ENCODE measurements at regions not wholly inside any gene's neighbourhood (a gene's known extent, or its start where the extent isn't known, plus 50 kb on each side); places are given as distances from the start of the nearest gene placed in this dataset.

DNA sequence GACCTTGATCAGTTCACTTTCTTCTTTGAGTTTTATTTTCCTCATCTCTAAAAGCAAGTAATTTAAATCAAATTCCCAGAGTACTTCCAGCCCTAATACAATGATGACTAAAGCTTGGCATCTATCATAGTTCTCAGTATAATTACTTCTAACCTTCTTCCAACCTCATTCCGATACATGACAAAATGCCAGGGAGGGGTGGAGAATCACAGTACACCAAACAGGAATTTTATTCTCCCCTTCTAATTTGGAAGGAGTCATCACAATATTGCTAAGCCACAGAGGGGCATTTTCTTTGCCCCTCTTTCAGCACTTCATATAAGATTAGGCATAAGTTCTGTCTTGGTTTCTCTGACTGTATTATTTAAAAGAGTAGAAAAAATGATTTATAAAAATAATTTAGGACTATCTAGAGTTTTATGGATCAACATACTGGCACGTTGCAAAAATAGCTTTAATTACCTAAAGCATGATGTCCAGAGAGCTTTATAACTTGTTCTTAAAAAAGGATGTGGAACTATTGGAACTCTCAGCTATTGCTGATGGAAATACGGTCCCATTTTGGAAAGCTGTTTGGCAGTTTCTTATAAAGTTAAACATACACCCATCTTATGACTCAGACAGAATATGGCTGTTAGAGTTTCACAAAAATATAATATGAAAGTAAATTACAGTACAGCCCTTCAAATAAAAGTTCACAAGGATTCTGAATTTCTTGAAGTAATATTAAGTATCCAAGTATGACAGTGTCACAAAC lies 86.9 kb upstream of the UBE2E2 start:
- Histone ChIP-seq H3K9me3 (ENCODE audit: low read length) (no peaks in the 10 kb centered on the region), H3K9ac (ENCODE audit: low read length) (no peak overlapping the region), H3K27me3 (ENCODE audit: insufficient read depth, low read length) (no peaks in the 10 kb centered on the region), H3K36me3 (ENCODE audit: insufficient read depth, low read length) (no peaks in the 10 kb centered on the region), H3F3A (ENCODE audit: insufficient read depth, low read length) (no peaks in the 10 kb centered on the region), H3K27ac (ENCODE audit: low read depth, low read length, poor library complexity, severe bottlenecking) (no peak overlapping the region), H3K4me1 (ENCODE audit: insufficient read depth, low read length, severe bottlenecking) (no peaks in the 10 kb centered on the region), H3K9me2 (ENCODE audit: low read depth, low read length) (no peaks in the 10 kb centered on the region), H3K4me2 (ENCODE audit: low read length) (no peak overlapping the region), H3K4me3 (ENCODE audit: low read depth, low read length, poor library complexity, severe bottlenecking) (no peak overlapping the region), H3K79me2 (ENCODE audit: insufficient read depth, low read length) (no peaks in the 10 kb centered on the region), H2AFZ (ENCODE audit: low read length) (no peak overlapping the region), H4K20me1 (ENCODE audit: insufficient read depth, low read length) (no peaks in the 10 kb centered on the region)
- TF ChIP-seq EZH2 (IDR thresholded peaks at IDR 0.05; ENCODE audit: borderline replicate concordance, low read length) (no peak), CTCF (IDR thresholded peaks at IDR 0.05; ENCODE audit: low read length) (no peak)

- Histone ChIP-seq H2AFZ (ENCODE audit: low read length) (no peak overlapping the region), H3K27ac (ENCODE audit: low read depth, low read length, poor library complexity, severe bottlenecking) (no peak overlapping the region), H3K4me2 (ENCODE audit: low read length) (no peak overlapping the region), H3K9me2 (ENCODE audit: low read depth, low read length) (no peaks in the 10 kb centered on the region), H3K4me1 (ENCODE audit: insufficient read depth, low read length, severe bottlenecking) (no peaks in the 10 kb centered on the region), H3K4me3 (ENCODE audit: low read depth, low read length, poor library complexity, severe bottlenecking) (no peak overlapping the region), H3K9me3 (ENCODE audit: low read length) (no peaks in the 10 kb centered on the region), H3K36me3 (ENCODE audit: insufficient read depth, low read length) (no peaks in the 10 kb centered on the region), H3K9ac (ENCODE audit: low read length) (no peak overlapping the region), H3F3A (ENCODE audit: insufficient read depth, low read length) (no peaks in the 10 kb centered on the region), H3K79me2 (ENCODE audit: insufficient read depth, low read length) (no peaks in the 10 kb centered on the region), H3K27me3 (ENCODE audit: insufficient read depth, low read length) (no peaks in the 10 kb centered on the region), H4K20me1 (ENCODE audit: insufficient read depth, low read length) (no peaks in the 10 kb centered on the region)
- TF ChIP-seq CTCF (IDR thresholded peaks at IDR 0.05; ENCODE audit: low read length) (no peak), EZH2 (IDR thresholded peaks at IDR 0.05; ENCODE audit: borderline replicate concordance, low read length) (no peak)
These were observed 85.3 kb upstream of the UBE2E2 start for GRCh38 chr3:23117856-23118255.

DNA sequence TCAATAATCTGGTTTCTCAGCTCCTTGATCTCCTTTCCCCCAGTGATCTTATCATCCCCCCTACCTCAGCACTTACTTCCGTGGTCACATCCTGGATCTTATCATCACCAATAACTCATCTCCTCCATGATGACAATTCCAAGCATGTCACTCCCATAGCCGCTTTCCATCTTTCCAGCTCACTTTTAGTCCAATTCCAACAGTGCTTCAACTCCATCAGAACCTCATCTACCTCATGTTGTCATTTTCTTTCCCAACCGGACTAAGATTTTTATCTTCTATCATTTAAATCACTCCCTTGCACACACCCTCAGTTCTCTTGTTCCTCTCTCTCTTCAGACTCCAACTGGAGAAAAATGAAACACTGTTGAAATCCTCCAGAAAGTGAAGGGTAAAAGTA lies 75.9 kb upstream of the UBE2E2 start:
- Histone ChIP-seq H3K27me3 (ENCODE audit: insufficient read depth, low read length) (no peaks in the 10 kb centered on the region), H3K9me2 (ENCODE audit: low read depth, low read length) (no peaks in the 10 kb centered on the region), H4K20me1 (ENCODE audit: insufficient read depth, low read length) (no peaks in the 10 kb centered on the region), H3K4me1 (ENCODE audit: insufficient read depth, low read length, severe bottlenecking) (no peaks in the 10 kb centered on the region), H2AFZ (ENCODE audit: low read length) (no peak overlapping the region), H3F3A (ENCODE audit: insufficient read depth, low read length) (no peaks in the 10 kb centered on the region), H3K27ac (ENCODE audit: low read depth, low read length, poor library complexity, severe bottlenecking) (no peak overlapping the region), H3K4me3 (ENCODE audit: low read depth, low read length, poor library complexity, severe bottlenecking) (no peak overlapping the region), H3K79me2 (ENCODE audit: insufficient read depth, low read length) (no peaks in the 10 kb centered on the region), H3K9me3 (ENCODE audit: low read length) (no peaks in the 10 kb centered on the region), H3K9ac (ENCODE audit: low read length) (no peak overlapping the region), H3K4me2 (ENCODE audit: low read length) (no peak overlapping the region), H3K36me3 (ENCODE audit: insufficient read depth, low read length) (no peaks in the 10 kb centered on the region)
- TF ChIP-seq CTCF (IDR thresholded peaks at IDR 0.05; ENCODE audit: low read length) = no peak
- TF ChIP-seq EZH2 (IDR thresholded peaks at IDR 0.05; ENCODE audit: borderline replicate concordance, low read length) = no peak
